ENCODE measurements at regions not wholly inside any gene's neighbourhood (a gene's known extent, or its start where the extent isn't known, plus 50 kb on each side); places are given as distances from the start of the nearest gene placed in this dataset.

GRCh38 chr6:41416501-41416837 lies 81.1 kb downstream of the NCR2 start:
- Histone ChIP-seq H3K4me2 (peak overlapping the region in 8 of 11 experiments; percentile 0 to 42 (median 24); a peak in 10 of 22 replicates), H3K36me3 (peaks cover 0 to 4% (median 0%) of the 10 kb centered on the region in 11 experiments; a peak in 1 of 22 replicates), H3K9ac (no peak overlapping the region), H3K27ac (no peak overlapping the region), H3K9me3 (replicated peaks in 1 of 11) (peaks cover 10 to 16% (median 14%) of the 10 kb centered on the region in 11 experiments), H3K27me3 (peaks cover 0 to 5% (median 0%) of the 10 kb centered on the region in 11 experiments; a peak in 2 of 22 replicates), H4K20me1 (no peaks in the 10 kb centered on the region), H3K4me3 (no peak overlapping the region), H3K4me1 (peaks cover 10 to 30% (median 15%) of the 10 kb centered on the region in 10 experiments; a peak in 17 of 20 replicates)
- TF ChIP-seq Cebpa-rat (IDR thresholded peaks at IDR 0.05) = no peak

GRCh38 chr6:41418741-41419140 lies 83.3 kb downstream of the NCR2 start:
- Histone ChIP-seq H3K27ac (no peak overlapping the region), H3K27me3 (peaks cover 0 to 5% (median 0%) of the 10 kb centered on the region in 11 experiments; a peak in 3 of 22 replicates), H4K20me1 (no peaks in the 10 kb centered on the region), H3K4me1 (peaks cover 10 to 28% (median 21%) of the 10 kb centered on the region in 10 experiments; a peak in 18 of 20 replicates), H3K9me3 (replicated peaks in 1 of 11) (peaks cover 10 to 16% (median 14%) of the 10 kb centered on the region in 11 experiments), H3K4me2 (no peak overlapping the region), H3K9ac (no peak overlapping the region), H3K36me3 (peaks cover 0 to 4% (median 0%) of the 10 kb centered on the region in 11 experiments; a peak in 1 of 22 replicates), H3K4me3 (no peak overlapping the region)
- no peak for TF ChIP-seq Cebpa-rat (IDR thresholded peaks at IDR 0.05)

- H3K9ac ChIP-seq = no peak overlapping the region
- peaks cover 0 to 5% (median 0%) of the 10 kb centered on the region in 11 experiments; a peak in 3 of 22 replicates for H3K27me3 ChIP-seq
- H3K4me1 ChIP-seq = peaks cover 12 to 35% (median 26%) of the 10 kb centered on the region in 10 experiments
- H3K9me3 ChIP-seq (replicated peaks in 1 of 11) = peaks cover 10 to 16% (median 14%) of the 10 kb centered on the region in 11 experiments
- H3K27ac ChIP-seq = no peak overlapping the region
- H3K4me3 ChIP-seq = no peak overlapping the region
- H4K20me1 ChIP-seq = no peaks in the 10 kb centered on the region
- no peak overlapping the region for H3K4me2 ChIP-seq
- H3K36me3 ChIP-seq = peaks cover 0 to 4% (median 0%) of the 10 kb centered on the region in 11 experiments; a peak in 1 of 22 replicates
- TF ChIP-seq Cebpa-rat (IDR thresholded peaks at IDR 0.05) = no peak
These were observed 84.0 kb downstream of the NCR2 start for GRCh38 chr6:41419385-41419784.

- H3K4me1 ChIP-seq = peaks cover 12 to 42% (median 31%) of the 10 kb centered on the region in 10 experiments
- no peak overlapping the region for H3K4me3 ChIP-seq
- no peak overlapping the region for H3K9ac ChIP-seq
- TF ChIP-seq Cebpa-rat (IDR thresholded peaks at IDR 0.05) = no peak
- H3K4me2 ChIP-seq = no peak overlapping the region
- no peak overlapping the region for H3K27ac ChIP-seq
- peaks cover 10 to 16% (median 14%) of the 10 kb centered on the region in 11 experiments for H3K9me3 ChIP-seq (replicated peaks in 1 of 11)
- H4K20me1 ChIP-seq = no peaks in the 10 kb centered on the region
- peaks cover 0 to 4% (median 0%) of the 10 kb centered on the region in 11 experiments; a peak in 1 of 22 replicates for H3K36me3 ChIP-seq
- H3K27me3 ChIP-seq = peaks cover 1 to 10% (median 6%) of the 10 kb centered on the region in 11 experiments; a peak in 20 of 22 replicates
These were observed 84.8 kb downstream of the NCR2 start for GRCh38 chr6:41420186-41420585.

GRCh38 chr6:41422161-41422560 lies 86.8 kb downstream of the NCR2 start:
- peaks cover 10 to 16% (median 14%) of the 10 kb centered on the region in 11 experiments for H3K9me3 ChIP-seq (replicated peaks in 1 of 11)
- no peak overlapping the region for H3K4me3 ChIP-seq
- peaks cover 21 to 30% (median 25%) of the 10 kb centered on the region in 11 experiments for H3K27me3 ChIP-seq
- peaks cover 0 to 4% (median 0%) of the 10 kb centered on the region in 11 experiments; a peak in 1 of 22 replicates for H3K36me3 ChIP-seq
- peaks cover 0 to 13% (median 0%) of the 10 kb centered on the region in 11 experiments; a peak in 7 of 22 replicates for H4K20me1 ChIP-seq
- no peak overlapping the region for H3K9ac ChIP-seq
- peaks cover 13 to 35% (median 26%) of the 10 kb centered on the region in 10 experiments for H3K4me1 ChIP-seq
- no peak overlapping the region for H3K27ac ChIP-seq
- no peak for TF ChIP-seq Cebpa-rat (IDR thresholded peaks at IDR 0.05)
- H3K4me2 ChIP-seq = no peak overlapping the region

GRCh38 chr6:41423002-41423401 lies 87.6 kb downstream of the NCR2 start:
- Histone ChIP-seq H3K9ac (no peak overlapping the region), H3K4me1 (peaks cover 13 to 39% (median 33%) of the 10 kb centered on the region in 10 experiments; a peak in 19 of 20 replicates), H4K20me1 (peaks cover 0 to 21% (median 0%) of the 10 kb centered on the region in 11 experiments; a peak in 8 of 22 replicates), H3K9me3 (replicated peaks in 1 of 11) (peaks cover 10 to 16% (median 14%) of the 10 kb centered on the region in 11 experiments), H3K4me3 (no peak overlapping the region), H3K4me2 (peak overlapping the region in 4 of 11 experiments; percentile 6 to 52 (median 22); a peak in 3 of 22 replicates), H3K36me3 (peaks cover 0 to 4% (median 0%) of the 10 kb centered on the region in 11 experiments; a peak in 1 of 22 replicates), H3K27me3 (peaks cover 29 to 38% (median 34%) of the 10 kb centered on the region in 11 experiments), H3K27ac (no peak overlapping the region)
- TF ChIP-seq Cebpa-rat (IDR thresholded peaks at IDR 0.05) = no peak

GRCh38 chr6:41424370-41425058 lies 89.1 kb downstream of the NCR2 start:
- H4K20me1 ChIP-seq = peaks cover 0 to 29% (median 0%) of the 10 kb centered on the region in 11 experiments; a peak in 8 of 22 replicates
- peaks cover 0 to under 1% (median 0%) of the 10 kb centered on the region in 11 experiments; a peak in 1 of 22 replicates for H3K36me3 ChIP-seq
- H3K9ac ChIP-seq = peak overlapping the region in 1 of 11 experiments; percentile 28; a peak in 1 of 22 replicates
- peaks cover 42 to 50% (median 49%) of the 10 kb centered on the region in 11 experiments for H3K27me3 ChIP-seq
- H3K4me2 ChIP-seq = peak overlapping the region in 8 of 11 experiments; percentile 6 to 34 (median 18); a peak in 9 of 22 replicates
- TF ChIP-seq Cebpa-rat (IDR thresholded peaks at IDR 0.05) = no peak
- peaks cover 26 to 51% (median 44%) of the 10 kb centered on the region in 10 experiments for H3K4me1 ChIP-seq
- H3K4me3 ChIP-seq = no peak overlapping the region
- H3K27ac ChIP-seq = no peak overlapping the region
- H3K9me3 ChIP-seq (replicated peaks in 1 of 11) = peaks cover 4 to 8% (median 5%) of the 10 kb centered on the region in 11 experiments

- Histone ChIP-seq H3K9me3 (replicated peaks in 1 of 11) (no peaks in the 10 kb centered on the region), H4K20me1 (peaks cover 0 to 29% (median 0%) of the 10 kb centered on the region in 11 experiments; a peak in 8 of 22 replicates), H3K36me3 (no peaks in the 10 kb centered on the region), H3K4me3 (no peak overlapping the region), H3K9ac (no peak overlapping the region), H3K4me1 (peaks cover 36 to 58% (median 51%) of the 10 kb centered on the region in 10 experiments), H3K27ac (no peak overlapping the region), H3K27me3 (peaks cover 52 to 59% (median 59%) of the 10 kb centered on the region in 11 experiments), H3K4me2 (no peak overlapping the region)
- no peak for TF ChIP-seq Cebpa-rat (IDR thresholded peaks at IDR 0.05)
These were observed 90.1 kb downstream of the NCR2 start for GRCh38 chr6:41425511-41425910.

GRCh38 chr6:41426438-41426851 lies 91.0 kb downstream of the NCR2 start:
- H3K4me2 ChIP-seq = peak overlapping the region; percentile 1 to 98 (median 90); a peak in 15 of 22 replicates
- H3K4me3 ChIP-seq = peak overlapping the region in 2 of 10 experiments; percentile 63 to 71; a peak in 1 of 20 replicates
- H3K4me1 ChIP-seq = peaks cover 45 to 67% (median 60%) of the 10 kb centered on the region in 10 experiments
- no peak overlapping the region for H3K27ac ChIP-seq
- no peaks in the 10 kb centered on the region for H3K9me3 ChIP-seq (replicated peaks in 1 of 11)
- no peaks in the 10 kb centered on the region for H3K36me3 ChIP-seq
- no peak overlapping the region for H3K9ac ChIP-seq
- no peak for TF ChIP-seq Cebpa-rat (IDR thresholded peaks at IDR 0.05)
- peaks cover 58 to 68% (median 64%) of the 10 kb centered on the region in 11 experiments for H3K27me3 ChIP-seq
- peaks cover 0 to 29% (median 0%) of the 10 kb centered on the region in 11 experiments; a peak in 8 of 22 replicates for H4K20me1 ChIP-seq

Measured in BLaER1 treated with 17β-estradiol and CSF1 and Interleukin-3, amounts not matched to agents 10 nM and 100 nM (cell line).